HG03039 (cell line): ENCODE measurements at regions not wholly inside any gene's neighbourhood (a gene's known extent, or its start where the extent isn't known, plus 50 kb on each side); places are given as distances from the start of the nearest gene placed in this dataset.

Source experiments
- ATAC-seq: cut with Tn5 transposase; IDR thresholded peaks from one replicate; pipeline ENCODE4 v1.9.1; 2021; ENCODE audit warnings: mild to moderate bottlenecking, moderate library complexity; ENCODE audit not compliant: unreplicated experiment

DNA sequence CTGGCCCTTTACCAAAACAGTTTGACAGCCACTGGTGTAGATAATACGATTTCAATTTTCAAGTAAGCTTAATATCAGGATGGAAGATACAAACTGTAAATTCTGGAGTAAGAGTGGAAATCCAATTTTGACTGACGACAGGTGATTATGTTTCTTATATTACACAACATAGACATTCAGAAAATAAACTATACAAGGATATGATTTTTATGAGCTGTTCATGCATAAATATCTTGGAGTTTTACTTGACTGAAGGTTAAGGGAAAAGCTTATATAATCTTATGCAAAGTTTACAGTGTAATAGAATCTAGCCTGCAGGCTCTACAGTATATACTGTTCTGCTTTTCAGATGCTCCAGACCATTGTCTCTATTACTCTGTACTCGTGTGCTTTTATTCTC is 1672.3 kb downstream of the ARAP2 start:
- no peak for ATAC-seq

DNA sequence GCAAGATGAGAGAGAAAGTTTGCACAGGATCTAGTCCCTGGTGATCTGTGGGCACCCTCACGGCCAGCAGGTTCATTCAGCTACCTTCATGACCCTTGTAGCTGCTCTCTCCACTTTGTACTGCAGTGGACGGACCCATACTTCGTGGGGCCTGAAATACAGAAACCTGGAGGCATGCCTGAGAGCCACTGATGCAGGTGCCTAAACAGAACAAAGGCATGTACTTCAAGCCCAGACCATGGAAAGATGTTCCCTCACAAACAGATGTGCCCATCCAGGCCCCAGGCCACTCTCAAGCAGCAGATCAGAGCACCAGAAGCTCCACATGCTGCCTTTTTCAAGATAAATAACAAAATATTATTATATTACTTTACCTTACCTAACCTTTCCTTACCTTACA is 1629.0 kb downstream of the ARAP2 start:
- no peak for ATAC-seq

DNA sequence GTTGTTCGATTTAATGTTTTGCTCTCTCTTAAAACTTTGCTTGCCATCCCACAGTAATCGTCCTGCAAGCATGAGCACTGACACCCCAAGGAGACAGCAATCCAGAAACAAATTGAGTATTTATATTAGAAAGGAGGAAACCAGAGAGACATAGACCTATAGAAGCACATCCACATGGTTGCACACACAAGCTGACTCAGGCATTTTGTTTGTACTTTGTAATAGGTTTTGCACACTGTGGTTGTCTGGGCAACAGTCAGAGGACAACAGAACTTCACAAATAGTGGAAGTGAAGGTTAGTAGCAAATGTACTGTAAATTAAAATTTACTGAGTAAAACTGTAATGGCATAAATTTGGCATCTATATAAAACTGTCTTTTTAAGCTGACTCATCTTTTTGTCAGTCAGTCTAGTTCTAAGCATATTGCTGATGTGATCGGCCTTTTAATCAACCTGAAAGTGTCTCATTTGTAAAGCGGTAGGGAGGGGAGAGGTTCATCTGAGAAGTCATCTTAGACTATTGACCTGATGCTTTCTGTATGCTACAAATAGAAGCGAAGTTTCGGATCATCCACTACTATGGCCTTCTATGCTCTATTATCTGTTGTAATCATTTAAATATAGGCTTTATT is 1624.7 kb downstream of the ARAP2 start:
- no peak for ATAC-seq

DNA sequence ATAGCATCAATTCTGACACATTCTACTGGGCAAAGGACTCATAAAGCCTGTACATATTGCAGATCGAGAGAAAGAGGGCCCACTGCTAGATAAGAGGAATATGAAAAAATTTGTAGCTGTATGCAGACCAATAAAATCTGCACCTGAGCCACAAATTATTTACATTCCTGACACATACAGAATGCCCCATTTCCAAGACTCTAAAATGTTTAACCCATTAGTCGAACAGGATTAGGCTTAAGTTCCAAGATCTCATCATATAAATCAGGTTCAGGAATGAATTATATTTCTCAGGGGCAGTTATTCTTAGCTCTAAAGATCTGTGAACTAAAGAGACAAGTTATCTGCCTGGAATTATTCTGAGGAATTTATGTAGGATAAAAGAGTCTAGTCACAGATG is 1615.8 kb downstream of the ARAP2 start:
- ATAC-seq = no peak

DNA sequence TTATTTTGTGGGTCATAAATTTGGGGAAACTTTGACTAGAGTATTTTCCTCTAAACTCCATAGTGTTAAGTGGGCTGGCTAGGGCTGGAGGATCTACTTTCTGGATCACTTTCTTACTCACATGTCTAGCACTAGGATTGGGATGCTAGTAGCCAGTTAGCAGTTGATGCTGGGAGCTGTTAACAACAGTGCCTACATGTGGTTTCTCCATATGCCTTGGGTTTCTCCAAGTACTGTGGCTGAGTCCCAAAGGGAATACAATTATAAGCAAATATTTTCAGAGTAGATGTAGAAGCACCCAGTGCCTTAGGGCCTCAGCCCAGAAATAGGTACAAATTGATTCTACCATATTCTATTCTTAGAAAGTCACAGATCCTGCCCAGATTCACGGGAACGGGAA is 1614.9 kb downstream of the ARAP2 start:
- no peak for ATAC-seq

DNA sequence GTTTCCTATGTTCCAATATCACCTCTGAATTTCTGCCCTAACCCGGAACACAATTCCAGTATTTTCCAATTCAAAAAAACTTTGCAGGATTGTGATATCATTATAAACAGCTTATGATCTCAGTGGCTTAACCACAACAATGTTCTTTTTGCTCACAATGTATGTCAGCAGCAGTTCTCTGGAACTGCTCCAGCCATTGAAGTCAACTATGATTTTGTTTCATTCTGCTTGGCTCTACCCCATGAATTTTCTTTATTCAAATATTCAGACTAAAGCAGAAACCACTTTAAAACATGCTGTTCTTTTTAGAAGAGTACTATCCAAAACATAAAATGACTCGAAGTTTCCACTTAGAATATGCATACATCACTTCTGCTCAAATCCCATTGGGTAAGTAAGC is 1611.1 kb downstream of the ARAP2 start:
- no peak for ATAC-seq

DNA sequence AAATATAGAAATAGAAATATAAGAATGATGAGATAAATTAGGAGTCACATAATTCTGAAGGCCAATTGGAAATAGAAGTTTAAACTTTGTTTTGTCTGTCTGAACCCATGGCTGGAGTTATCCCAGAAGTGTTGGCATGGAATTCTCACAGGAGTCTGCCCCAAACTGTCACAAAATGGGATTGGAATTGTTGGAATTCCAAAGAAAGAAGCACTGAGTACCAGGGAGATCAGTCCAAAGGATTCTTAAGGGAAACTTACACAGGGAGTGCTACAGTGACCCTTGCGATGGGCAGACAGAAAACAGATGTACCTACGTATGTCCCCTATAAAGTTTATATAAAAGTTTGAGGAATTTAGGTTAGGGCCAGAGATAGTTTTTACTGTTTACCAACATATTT is 1607.7 kb downstream of the ARAP2 start:
- ATAC-seq = no peak

DNA sequence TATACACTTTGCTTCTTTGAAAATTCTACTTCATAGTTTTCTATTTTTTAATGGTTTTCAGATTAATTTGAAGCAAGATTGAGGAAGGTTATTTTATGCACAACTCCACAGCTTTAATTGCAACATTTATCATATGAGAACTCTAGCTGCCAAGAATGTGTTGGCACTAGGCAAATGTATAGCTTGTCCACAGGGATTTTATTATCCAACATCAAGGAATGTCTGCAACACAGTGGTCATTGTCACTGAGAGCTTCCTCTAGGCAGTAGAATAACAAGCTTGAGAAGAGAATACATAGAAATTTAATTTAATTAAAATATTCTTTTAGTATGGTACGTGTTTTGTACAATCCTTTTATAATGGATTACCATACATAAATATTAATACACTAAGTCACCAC is 1600.8 kb downstream of the ARAP2 start:
- no peak for ATAC-seq

DNA sequence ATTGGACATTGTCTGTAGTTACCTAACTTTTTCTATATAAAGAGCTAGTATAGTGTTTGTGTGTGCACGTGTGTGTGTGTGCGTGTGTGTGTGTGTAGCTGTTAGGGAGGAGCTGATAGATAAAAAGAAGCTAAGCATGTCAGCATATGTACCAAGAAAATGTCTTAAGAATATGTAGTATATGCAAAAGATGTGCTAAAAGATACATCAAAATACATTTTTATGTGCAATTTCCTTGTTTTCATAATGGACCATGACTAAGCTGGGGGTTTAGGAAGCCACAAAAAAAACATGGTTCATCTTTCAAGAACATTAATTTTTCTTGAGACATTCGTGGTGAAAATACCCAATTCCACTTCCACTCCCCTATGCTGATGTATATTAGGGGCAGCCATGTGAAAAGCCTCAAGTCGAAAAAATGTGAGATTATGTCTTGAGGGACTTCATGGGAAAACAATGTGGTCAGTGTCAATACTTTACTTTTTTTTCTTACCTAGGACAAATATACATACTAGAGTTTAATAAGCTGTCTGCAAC is 1599.7 kb downstream of the ARAP2 start:
- ATAC-seq = no peak

DNA sequence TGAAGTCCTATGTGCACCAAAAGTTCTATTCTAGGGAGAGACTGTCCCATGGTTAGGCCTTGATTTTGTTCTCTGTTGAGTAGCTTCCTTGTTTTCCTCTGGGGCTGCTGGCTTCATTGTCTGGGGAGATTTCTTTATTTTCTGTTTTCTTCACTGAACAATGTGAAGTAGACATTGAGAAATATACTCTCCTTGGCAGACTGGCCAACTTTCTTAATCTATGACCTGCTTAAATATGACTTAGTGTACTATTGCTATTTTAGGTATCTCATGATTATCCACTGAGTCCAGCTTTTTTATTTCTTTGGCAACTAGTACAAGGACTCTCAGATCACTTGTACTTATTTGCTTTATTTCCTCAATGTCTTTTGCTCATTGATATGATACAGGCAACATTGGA is 1594.6 kb downstream of the ARAP2 start:
- no peak for ATAC-seq

DNA sequence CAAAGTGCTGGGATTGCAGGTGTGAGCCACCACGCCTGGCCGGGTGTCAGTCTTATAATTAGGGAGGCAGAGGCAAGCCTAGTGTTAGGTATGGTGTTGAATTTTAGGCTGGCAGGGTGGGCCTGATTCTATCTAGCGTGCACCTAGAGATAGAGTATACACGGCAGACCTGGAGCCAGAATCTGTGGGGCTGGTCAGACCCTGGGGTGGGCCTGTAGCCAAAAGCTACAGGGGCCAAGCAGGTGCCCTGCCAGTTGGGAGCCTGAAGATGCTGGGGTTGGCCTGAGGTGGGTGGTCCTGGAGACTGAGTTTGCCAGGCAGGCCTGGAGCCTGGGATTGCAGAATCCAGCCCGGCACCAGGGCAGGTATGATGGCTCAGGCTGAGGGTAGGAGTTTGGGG is 1580.3 kb downstream of the ARAP2 start:
- no peak for ATAC-seq

DNA sequence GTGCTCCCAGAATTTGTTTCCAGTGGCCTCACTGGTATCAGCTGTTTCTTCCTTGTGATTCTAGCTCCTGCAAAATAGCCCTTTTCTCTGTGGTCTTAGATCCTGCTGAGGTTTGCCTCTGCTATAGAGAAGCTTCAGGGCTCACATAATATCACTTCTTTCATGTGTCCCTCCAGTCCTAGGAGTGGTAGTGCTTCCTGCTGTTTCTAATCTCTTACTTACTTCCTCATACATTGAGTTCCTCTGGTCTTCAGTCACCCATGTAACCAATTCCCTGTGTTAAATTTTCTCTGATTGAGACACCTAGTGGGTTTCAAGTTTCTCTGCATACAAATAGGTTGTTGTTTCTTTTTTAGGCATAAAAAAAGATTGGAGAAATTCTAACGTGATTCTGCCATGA is 1567.9 kb downstream of the ARAP2 start:
- ATAC-seq = no peak

DNA sequence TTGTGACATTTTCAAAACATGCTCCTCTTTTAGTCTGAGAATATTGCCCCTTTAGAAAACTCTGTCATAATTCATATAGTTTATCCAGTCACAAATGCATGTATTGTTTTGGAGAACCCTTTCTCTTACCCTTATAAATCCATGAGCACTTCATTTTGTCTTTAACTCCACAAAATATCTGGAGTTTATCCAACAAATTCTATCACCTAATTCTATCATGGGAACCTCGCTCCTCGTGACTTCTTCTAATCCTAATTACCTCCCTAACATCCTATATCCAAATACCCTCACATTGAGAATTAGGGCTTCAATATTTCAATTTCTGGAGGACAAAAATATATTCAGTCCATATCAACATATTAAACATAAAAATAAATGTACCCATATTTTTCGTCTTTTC is 1565.9 kb downstream of the ARAP2 start:
- ATAC-seq = no peak

DNA sequence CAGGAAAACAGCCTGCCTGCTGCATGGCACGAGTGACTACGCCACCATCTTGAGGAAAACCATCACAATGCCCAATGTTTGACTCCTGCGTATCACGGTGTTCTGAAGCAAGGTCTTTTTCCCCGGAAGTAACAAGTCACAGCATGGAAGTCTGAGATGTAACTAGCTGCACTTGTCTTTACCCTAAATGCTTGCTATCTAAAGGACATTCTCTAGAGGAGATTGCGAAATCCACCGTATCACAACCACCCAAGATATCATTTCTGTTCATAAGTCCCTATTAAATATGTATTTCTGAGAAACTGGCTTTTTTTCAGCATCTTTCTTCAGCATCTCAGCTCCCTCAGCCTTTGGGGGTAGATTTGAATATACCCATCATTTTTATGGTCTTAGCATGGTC is 1565.1 kb downstream of the ARAP2 start:
- no peak for ATAC-seq

DNA sequence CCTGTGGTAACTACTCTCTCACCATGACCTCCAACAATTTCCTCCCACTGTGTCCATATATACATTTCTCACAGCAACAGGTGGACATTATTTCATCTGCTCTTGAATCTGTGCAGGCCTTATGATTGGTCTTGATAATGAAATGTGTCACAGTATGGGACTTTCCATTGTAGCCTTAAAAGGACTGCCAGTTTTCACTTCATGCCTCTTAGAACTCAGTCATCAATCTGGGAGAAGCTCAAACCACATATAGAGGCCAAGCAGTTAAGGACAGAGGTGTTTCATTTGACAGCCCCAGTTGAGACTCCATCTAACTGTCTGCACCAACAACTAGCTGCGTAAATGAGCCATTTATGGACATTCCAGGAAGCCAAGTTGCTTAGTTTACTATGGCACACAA is 1534.8 kb downstream of the ARAP2 start:
- ATAC-seq = no peak

DNA sequence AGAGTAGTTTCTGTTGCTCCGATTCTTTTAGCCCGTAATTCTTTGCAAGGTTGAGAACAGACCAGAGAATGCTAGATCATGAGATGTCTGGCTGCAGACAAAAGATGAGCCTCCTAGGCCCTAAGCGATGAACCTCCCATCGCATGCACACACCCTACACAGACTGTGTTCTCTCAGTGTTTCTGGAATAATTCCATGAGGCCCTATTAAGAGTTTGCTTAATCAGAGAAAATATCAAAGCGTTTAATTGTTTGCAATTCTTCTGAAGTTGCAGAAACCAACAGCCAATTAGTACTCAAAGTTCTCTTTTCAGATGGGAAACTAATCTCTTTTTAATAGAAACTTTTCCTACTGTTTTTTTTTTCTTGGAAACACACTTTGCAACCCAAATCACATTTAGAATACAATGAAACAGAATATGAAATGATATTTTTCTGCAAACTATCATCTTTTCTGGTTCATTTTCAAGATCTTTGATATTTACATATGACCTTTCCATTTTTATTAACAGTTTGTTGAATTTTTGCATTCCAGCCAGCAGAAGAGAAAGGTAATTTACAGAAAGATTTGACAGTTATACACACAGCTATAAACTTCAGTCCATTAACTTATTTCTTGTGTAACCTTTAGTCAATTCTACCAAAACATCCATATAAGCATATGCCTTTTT is 1525.6 kb downstream of the ARAP2 start:
- no peak for ATAC-seq

DNA sequence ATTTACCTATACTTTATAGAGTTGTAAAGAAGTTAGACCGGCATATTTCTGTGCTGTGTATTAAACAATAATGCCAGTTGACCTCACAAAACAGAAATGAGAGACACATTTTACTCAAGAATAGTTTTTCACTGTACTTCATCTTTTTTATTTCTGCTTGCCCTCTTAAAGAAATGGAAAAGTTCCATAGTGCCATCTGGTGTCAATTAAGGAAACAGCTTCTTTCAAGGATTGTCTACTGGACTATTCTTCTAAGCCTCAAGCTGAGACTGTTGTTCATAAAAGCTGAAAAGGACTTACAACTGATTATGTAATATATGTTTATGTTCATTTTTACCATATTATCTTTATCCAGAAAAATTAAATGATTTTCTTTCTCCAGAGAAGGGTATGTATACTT is 1523.7 kb downstream of the ARAP2 start:
- ATAC-seq = no peak

DNA sequence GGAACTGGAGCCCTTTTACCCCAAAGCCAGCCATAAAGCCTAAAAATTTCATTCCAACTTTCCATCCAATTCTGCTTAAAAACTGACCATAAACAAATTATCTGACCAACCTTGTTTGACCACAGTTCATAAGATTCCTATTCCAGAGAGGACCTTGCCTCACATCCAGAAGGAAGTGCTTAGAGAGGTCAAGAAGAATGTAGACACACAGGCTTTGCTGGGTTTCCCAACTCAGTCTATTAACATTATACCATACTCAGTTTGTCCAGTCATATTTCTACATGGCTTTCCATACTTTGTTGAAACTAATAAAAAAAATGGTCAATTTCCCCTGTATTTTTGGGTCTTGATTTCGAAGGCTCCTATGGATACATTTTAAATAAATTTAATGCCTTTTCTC is 1522.5 kb downstream of the ARAP2 start:
- no peak for ATAC-seq

DNA sequence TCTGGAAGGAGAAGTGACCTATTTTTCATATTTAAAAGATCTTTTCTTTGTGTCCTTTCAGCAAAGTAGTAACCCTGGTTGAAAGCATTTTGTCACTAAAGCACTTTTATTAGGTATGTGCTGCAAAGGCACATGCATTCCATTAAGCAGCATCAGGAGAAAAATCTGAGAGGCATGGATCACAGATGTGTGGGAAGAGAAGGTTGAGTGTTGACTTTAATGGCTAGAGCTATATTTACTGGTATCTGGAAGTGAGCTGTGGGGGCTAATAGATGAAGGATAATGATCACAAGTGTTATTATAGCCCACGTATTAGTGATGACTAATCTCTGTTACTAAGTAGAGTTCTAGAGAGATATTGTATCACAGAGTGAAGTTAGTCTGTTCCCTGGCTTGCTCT is 1520.7 kb downstream of the ARAP2 start:
- ATAC-seq = no peak

DNA sequence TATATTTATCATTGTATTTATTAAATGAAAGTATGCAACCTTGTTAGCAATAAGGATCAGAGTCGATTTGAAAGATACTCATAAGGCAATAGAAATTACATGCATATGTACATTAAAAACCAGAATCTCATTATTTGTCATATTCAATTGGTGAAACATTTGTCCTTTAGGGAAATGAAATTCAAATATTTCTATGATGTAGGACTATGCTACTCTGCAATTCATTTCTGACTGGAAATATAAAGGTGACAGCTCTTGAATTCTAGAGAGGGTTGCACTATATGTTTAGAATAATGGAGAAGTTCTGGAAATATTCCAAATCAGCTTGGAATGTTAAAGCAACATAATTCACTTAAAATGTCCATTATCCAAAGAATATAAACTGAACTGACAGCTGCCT is 1519.8 kb downstream of the ARAP2 start:
- no peak for ATAC-seq

DNA sequence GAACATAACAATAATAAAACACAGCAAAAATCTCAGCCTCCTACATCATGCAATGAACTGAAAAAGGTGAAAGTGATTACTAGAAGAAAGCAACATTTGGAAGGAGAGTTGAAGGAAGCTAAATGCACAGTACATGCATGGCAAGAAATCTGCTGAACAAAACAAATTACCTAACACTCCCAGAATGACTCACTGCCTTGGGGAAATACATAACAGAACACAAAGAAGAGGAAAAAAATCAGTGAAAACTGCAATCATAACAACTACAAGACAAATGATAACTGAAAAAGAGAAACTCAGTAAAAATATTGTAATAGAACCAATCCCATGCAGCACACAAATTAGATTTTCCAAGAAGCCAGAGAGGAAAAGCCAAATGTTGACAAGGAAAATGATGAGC is 1513.2 kb downstream of the ARAP2 start:
- no peak for ATAC-seq

DNA sequence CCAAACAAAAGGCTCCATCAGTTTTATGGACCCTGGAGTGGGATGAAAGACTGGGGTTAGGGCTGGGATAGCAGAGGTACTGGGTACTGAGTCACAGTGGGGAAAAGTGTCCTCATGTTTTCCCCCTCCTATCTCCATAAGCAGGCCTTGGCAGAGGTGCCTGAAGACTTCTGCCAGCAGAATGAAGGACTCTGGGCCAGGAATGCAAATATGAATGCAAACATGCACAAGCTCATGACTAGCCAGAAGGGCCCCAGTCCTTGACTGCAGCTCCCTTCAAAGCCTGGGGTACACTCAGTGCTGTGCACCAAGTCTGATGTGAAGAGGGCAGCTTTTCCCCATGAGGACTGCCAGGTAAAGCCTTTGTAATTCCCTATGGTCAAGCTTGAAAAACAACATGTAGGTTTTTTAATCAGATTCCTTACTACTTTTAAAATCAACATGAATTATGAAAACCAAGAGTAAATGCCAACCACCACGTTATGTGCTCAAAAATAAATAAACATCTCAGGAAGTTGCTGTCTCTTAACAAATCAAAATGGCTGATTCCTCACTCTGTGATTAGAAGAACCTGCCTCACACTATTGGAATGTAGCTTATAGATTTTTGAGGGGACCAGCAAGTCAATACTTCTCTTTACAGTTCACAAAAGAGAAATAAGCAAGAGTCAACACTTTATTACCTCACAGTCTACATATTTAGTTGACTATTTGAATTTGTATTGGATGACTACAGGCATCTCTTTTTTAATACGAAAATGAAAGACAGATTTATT is 1512.0 kb downstream of the ARAP2 start:
- ATAC-seq = no peak
